GM12892 (cell line): ENCODE measurements at regions not wholly inside any gene's neighbourhood (a gene's known extent, or its start where the extent isn't known, plus 50 kb on each side); places are given as distances from the start of the nearest gene placed in this dataset.

ENCODE experiments used
- POLR2A ChIP-seq: IDR thresholded peaks from 2 replicates; pipeline ENCODE4 v1.6.1; 2011; ENCODE audit warnings: low read depth, low read length, control low read depth
- POLR2AphosphoS5 ChIP-seq: IDR thresholded peaks from 2 replicates; pipeline ENCODE4 v1.6.1; 2011; ENCODE audit warnings: low read depth, low read length, control low read depth

DNA sequence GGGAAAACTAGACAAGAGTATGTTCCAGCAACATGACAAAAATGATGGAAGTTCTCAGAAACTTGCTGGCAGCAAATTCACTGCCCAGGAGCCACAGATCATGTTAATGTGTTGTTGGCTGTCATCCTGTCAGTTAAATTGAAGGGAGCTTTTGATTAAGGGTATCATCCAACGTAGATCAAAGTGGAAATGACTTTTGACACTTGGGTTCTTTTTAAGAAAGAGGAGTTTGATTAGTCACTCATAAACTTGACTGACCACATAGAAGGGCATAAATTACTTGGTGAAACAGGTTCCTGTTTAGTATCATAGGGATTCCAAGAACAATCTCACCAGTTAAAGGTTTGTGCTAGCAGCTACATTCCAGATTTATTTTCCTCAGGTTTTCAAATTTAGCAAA, 288.7 kb downstream of the CSNK1G3 start:
- TF ChIP-seq POLR2AphosphoS5 (no peak), POLR2A (no peak)
